ELR (cell line): ENCODE measurements at regions not wholly inside any gene's neighbourhood (a gene's known extent, or its start where the extent isn't known, plus 50 kb on each side); places are given as distances from the start of the nearest gene placed in this dataset.
"Not testable (repeated sequence)": the region's sequence is repeated elsewhere in the genome, so short reads cannot be mapped to it uniquely, and the experiment has no call there.

ENCODE experiments used
- DNase-seq: peaks from one replicate; pipeline ENCODE4 v3.0.0-alpha.2; 2015; ENCODE audit warnings: low read depth

DNA sequence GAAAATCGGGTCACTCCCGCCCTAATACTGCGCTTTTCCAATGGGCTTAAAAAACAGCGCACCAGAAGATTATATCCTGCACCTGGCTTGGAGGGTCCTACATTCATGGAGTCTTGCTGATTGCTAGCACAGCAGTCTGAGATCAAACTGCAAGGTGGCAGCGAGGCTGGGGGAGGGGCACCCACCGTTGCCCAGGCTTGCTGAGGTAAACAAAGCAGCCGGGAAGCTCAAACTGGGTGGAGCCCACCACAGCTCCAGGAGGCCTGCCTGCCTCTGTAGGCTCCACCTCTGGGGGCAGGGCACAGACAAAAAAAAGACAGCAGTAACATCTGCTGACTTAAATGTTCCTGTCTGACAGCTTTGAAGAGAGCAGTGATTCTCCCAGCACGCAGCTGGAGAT is 150.6 kb upstream of the ANKFN1 start:
- DNase-seq = not testable (repeated sequence)

GRCh38 chr17:56009795-56010651 is 143.3 kb upstream of the ANKFN1 start:
- no peak for DNase-seq

DNA sequence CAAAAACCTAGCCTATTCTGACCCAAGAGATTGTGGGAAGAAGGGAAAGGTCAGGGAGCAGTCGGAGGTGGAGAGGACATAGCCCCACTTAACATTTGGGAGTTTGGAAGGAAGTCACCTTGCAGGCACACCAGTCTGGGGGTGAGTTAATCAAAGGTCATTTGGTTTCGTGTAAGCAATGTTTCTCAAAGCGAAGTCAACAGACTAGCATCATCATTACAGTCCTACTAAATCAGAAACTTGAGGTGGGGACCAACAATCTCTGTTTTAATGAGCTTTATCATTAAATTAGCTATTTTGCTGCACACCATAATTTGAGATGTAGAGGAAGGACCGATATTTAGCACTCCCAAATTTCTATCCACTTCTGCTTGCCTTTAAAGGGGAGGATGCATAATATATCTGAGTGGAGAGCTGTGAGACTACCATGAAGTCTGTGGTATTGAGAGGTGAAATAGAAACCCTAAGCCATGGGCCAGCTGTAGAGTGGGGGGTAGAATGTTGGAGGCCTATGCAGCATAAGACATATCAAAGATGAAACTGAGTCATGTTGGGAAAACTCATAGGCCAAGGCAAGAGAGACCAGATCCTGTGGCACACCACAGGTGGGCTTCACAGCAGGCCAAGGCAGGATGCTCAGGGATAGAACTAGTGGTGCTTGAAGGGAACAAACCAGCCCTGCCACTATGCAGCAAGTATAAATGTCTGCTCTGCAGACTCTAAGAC is 141.7 kb upstream of the ANKFN1 start:
- no peak for DNase-seq

- no peak for DNase-seq
Observed at GRCh38 chr17:56018211-56018610, 135.1 kb upstream of the ANKFN1 start.

DNA sequence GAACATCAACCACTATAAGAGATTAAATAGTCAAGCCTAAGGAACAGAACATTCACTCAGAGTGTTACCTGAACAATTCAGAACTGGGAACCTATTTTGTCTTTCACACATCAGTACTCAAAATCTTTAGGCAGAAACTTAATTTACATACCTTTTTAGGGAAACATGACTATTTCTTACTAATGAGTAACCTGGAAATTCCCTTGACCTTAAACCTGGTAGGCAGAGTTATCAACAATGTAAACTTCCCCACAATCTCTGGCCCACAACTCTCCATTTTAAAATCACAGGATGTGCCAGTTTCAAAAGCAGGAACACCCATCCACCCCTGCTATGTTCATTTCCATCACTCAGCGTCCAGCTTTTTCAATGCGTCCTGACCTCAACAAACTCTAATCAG is 132.9 kb upstream of the ANKFN1 start:
- no peak for DNase-seq

DNA sequence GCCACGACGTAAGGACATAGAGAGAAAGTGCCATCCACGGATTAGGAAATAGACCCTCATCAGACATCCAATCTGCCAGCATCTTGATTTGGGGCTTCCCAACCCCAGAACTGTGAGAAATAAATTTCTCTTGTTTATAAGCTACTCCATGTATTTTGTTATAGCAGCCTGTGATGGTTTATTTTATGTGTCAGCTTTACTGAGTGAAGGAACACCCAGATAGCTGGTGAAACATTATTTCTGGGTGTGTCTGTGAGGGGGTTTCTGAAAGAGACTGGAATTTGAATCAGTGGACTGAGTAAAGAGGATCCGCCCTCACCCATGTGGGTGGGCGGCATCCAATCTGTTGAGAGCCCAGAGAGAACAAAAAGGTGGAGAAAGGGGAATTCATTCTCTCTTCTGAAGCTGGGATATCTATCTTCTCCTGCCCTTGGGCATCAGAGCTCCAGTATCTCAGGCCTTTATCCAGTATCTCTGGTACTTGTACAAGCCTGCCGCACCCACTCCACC is 131.5 kb upstream of the ANKFN1 start:
- no peak for DNase-seq

- DNase-seq = no peak
Observed at GRCh38 chr17:56023851-56024250, 129.4 kb upstream of the ANKFN1 start.

- no peak for DNase-seq
Observed at GRCh38 chr17:56026915-56027314, 126.4 kb upstream of the ANKFN1 start.

- DNase-seq = no peak
Observed at GRCh38 chr17:56028837-56029236, 124.4 kb upstream of the ANKFN1 start.

DNA sequence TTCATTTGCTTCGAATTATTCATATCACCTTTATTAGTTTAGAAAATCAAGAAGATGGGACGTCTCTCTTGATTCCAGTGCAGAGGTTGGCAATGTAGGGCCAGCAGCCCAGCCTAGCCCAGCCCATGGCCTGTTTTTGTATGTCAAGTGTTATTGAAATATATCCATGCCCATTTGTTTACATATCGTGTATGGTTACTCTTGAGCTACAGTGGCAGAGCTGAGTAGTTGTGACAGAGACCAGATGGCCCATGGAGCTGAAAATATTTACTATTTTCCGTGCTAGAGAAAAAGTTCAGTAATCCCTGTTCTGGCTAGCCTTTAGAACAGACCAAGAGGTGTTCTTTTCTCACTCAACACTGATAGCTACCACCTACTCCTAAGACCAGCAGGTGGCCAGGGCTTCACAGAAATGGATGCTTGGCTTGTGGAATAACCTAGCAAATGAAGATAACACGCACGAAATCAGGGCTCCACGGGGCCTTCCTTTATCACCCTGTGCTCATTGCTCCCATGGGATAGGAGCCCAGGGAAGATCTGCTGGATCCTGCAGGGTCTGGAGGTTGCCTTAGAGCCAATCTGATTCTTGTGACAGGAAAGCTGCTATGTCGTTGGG is 123.2 kb upstream of the ANKFN1 start:
- no peak for DNase-seq

DNA sequence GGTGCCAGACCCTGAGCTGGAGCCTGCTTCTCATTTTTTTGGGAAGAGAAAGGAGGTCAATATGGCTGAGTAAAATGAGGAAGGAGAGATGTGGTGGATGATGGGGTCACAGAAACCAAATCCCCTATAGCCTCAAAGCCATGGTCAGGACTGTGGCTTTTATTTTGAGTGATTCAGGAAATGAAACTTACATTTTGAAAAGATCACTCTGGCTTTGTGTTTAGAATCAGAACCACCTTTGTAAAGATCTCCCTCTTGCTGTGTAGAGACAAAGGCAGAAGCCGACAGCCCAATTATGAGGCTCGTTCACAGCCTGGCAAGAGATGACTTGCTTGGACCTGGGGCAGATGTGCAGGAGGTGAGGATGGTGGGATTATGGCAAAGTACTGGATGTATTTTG is 121.6 kb upstream of the ANKFN1 start:
- DNase-seq = no peak

- no peak for DNase-seq
Observed at GRCh38 chr17:56034197-56034635, 119.1 kb upstream of the ANKFN1 start.

GRCh38 chr17:56038131-56038530 is 115.1 kb upstream of the ANKFN1 start:
- DNase-seq = no peak

DNA sequence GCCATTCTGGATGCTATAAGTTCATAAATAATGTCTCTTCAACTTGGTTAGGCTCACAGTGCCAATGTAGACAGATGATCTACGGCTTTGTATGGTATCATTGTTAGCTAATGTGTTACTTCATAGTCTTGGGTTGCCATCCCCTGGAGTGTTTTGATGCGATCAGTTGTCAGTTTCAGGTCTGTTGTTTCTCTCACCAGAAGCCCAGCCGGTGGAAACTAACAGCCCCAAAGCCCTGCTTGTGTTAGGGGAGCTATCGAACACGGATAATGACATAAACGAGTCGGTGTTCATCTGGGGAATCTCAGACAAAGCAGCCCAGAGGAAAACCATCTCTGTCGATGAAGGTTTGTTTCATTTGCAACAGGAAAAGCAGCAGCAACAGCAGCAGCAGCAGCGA is 107.4 kb upstream of the ANKFN1 start:
- no peak for DNase-seq

- no peak for DNase-seq
Observed at GRCh38 chr17:56047331-56047730, 105.9 kb upstream of the ANKFN1 start.

GRCh38 chr17:56057869-56058268 is 95.4 kb upstream of the ANKFN1 start:
- DNase-seq = no peak

DNA sequence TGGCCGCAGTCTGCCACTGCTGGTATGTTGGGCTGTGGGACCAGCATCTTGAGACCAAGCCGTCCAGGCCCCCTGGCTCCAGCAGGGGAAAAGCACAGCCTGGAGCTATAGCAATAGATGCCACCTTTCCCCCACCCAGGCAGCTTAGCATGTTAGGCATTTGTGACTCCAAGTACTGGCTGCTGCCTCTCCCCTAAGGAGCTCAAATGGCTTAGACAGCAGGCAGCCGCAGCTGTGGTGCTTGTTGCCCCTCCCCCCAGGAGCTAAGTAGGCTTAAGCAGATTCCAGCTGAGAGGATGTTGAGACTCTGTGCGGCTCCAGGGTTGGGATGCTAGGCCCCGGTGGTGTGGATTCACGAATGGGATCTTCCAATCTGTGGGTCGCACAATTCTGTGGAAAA is 88.8 kb upstream of the ANKFN1 start:
- no peak for DNase-seq

DNA sequence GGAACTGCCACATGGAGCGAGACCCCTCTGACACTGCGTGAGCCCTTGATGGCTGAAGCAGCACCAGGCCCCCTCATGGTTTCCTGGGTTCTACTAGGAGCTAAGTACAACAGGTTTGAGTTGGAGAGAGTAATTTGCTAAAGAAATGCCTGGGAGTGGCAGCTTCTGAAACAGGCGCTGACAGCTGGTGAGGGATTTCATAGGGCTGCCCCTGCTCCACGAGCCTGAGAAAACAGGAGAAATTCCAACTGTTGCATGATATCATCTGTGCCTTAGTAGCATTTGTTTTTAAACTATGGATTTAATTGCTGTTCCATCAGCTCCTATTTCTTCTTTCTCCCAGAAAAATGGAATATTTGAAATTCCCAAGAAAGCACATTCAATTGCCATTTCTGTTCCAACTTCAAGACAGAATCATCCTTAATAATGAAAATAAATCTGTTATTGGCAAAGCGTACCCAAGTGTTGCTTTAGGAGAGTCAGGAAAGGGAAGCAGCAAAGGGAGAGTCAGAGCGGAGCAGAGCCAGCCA is 78.8 kb upstream of the ANKFN1 start:
- no peak for DNase-seq

- no peak for DNase-seq
Observed at GRCh38 chr17:56076980-56077379, 76.3 kb upstream of the ANKFN1 start.

DNA sequence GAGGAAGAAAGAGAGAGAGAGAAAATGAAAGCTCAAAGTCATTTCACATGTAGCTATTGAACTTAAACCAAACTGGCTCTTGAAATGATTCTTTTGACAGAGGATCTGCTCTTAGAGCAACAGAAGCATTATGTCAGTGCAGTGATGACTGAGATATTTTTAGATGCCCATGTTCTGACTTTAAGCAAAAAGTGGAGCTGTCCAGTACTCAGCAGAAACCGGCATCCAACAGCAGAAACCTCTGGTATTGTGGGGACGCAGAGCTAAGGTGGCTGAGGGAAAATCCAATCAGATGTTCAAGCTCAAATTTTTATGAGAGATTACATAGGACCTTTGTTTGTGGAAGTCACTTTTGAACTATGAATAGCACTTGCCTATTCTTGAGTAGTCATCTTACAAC is 69.8 kb upstream of the ANKFN1 start:
- no peak for DNase-seq

GRCh38 chr17:56085576-56086267 is 67.6 kb upstream of the ANKFN1 start:
- DNase-seq = peak; percentile 12

DNA sequence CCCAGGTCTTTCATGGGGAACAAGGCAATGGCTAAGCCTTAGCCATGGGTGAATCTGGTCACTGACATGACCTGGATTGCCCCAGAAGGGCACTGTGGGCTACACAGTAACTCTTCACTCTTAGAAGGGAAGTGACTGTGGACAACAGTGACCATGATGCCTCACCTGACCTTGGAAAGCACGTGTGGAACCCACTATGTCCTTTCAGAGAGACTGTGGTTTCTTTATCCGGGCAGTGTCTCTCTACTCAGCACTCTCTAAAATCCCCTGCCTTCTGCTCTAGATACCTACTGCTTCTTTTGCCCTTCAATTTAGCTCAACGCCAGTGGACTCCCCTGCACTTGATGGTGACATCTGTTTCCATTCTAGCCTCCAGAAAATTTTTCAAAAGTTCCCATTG is 66.1 kb upstream of the ANKFN1 start:
- no peak for DNase-seq
